ENCODE measurements at regions not wholly inside any gene's neighbourhood (a gene's known extent, or its start where the extent isn't known, plus 50 kb on each side); places are given as distances from the start of the nearest gene placed in this dataset.

GRCh38 chr15:46652266-46652665, 1017.4 kb downstream of the SQOR start:
- DNase-seq (ENCODE audit: low spot score): no peak

DNA sequence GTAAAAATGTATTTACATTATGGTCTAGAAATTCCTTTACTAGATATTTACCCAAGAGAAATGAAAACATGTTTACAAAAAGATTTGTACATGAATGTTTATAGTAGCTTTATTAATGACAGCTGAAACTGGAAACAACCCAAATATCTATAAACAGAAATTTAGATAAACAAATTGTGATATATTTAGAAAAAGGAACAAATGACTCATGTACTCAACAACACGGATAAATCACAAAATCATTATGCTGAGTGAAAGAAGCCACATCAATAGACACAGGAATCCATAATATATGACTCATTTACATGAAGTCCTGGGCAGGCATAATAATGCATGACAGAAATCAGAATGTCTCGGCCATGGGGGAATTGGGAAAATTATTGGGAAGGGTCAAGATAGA, 1020.2 kb downstream of the SQOR start:
- DNase-seq (ENCODE audit: low spot score): no peak

DNA sequence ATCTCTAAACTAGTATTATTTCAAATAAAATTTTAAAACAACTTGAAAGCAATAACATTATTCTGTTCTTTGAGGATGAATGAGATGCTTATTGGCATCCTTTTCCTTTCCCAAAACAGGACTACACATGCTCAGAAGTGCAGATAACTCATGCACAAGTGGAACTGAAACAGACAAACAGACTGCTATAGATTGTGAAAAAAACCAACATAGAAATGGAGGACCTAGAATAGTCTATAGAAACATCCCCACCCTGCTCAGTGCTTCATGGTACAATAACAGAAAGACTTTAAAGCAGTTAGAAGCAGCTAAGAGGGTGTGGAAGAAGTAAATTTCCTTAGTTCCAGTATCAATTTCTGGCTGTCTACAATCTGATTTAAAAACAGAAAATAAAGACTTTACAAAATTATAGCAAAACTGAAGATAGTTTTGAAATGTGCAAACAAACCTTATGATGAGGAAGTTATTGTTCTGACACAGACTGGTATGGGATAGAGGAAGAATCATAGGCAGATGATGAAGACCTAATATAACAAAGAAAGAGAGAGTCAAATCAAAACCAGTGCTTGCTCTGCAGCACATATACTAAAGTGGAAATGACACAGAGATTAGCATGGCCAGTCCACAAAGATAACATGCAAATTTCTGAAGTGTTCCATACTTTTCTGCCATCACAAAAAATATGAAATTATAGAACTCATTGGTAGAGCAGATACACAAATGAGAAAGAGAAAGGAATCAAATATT, 1025.4 kb downstream of the SQOR start:
- no peak for DNase-seq (ENCODE audit: low spot score)

GRCh38 chr15:46670258-46670657, 1035.4 kb downstream of the SQOR start:
- DNase-seq (ENCODE audit: low spot score): no peak

- DNase-seq (ENCODE audit: low spot score): no peak
Observed at GRCh38 chr15:46671336-46671735, 1036.5 kb downstream of the SQOR start.

GRCh38 chr15:46672041-46672440, 1037.2 kb downstream of the SQOR start:
- DNase-seq (ENCODE audit: low spot score): no peak

DNA sequence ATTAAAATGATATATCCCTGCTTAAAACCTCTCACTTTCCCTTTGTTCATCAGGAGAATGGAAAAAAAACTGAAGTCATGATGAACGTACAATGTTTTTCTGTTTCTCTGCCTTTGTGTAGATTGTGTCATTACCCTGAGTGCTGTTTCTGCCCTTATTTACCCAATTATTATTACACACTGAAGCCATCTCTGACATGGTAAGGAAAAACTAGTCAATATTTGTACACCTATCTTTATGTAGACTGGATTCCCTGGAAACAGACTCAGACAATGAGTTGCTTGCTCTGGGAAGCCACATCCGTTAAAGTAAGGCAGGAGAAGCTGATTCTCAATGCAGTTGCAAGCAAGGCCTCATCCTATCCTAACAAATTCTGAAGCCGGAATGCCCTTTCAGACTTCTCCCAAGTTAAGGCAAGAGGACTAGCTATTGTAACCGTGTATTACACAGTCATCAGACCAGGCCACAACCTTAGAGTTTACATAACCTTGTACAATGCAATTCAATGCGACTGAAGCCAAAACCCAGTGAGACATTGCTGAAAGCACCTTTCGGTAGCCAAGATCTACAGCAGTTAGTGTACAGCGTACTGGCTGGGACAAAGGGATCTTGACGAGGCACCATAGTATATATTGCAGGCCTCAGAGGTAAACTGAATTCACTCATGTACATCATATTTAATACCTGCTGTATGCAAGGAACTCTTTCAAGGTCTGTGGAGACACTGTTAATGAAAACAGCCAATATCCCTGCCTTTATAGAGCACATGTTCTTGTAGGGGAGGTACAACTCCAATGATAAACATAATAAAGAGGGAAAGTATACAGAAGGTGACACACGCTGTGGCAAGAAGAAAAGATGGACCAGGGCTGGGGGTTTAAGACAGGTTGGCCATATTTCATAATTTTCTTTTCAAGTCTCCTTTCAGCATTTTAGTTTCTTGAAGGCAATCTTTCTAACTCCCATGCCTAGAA, 1040.8 kb upstream of the SEMA6D start:
- DNase-seq (ENCODE audit: low spot score): no peak

GRCh38 chr15:46677491-46677890, 1039.8 kb upstream of the SEMA6D start:
- no peak for DNase-seq (ENCODE audit: low spot score)

DNA sequence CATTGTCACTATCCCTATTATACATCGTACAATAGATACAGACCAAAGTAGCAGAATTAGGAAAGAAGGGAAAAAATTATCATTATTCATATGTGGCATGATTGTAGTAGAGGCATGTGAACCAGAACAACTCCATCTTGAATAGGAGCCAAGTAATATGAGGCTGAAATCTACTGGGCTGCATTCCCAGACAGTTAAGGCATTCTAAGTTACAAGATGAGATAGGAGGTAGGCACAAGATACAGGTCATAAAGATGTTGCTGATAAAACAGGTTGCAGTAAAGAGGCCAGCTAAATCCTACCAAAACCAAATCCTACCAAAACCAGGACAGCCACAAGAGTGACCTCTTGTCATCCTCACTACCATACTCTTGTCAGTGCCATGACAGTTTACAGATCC, 1035.4 kb upstream of the SEMA6D start:
- no peak for DNase-seq (ENCODE audit: low spot score)

DNA sequence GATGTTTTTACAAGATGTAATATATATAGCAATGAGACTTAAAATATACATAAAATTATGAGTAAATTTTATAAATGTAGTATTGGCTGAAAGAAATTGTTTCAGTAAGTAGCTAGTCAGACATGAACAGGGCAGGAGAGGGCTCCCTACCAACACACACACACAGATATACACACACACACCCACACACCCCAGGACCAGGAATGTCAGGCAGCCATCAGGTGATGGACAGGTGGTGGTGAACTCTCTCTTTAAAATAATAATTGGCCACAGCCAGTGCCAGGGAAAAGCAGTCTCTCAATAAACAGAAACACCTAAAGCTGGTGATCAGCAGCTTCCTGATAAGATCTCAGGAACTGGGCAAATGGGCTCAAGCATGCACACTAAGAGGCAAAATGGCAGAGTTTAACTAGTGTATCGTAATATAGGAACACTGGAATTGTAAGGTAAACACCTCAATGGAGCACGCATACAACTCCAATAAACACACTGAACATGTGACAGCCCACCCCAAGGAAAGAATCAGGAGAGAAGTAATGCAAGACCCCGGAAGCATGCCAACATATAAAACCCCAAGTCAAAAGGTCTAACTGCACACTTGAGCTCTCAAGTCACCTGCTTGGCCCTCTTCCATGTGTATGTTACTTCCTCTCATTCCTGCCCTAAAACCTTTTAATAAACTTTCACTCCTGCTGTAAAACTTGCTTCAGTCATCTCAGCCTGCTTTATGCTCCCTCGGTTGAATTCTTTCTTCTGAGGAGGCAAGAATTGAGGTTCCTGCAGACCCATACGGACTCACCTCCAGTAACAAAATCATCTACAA, 1034.1 kb upstream of the SEMA6D start:
- DNase-seq (ENCODE audit: low spot score): no peak

- no peak for DNase-seq (ENCODE audit: low spot score)
Observed at GRCh38 chr15:46685096-46685495, 1032.2 kb upstream of the SEMA6D start.

- DNase-seq (ENCODE audit: low spot score): no peak
Observed at GRCh38 chr15:46685681-46686080, 1031.6 kb upstream of the SEMA6D start.

DNA sequence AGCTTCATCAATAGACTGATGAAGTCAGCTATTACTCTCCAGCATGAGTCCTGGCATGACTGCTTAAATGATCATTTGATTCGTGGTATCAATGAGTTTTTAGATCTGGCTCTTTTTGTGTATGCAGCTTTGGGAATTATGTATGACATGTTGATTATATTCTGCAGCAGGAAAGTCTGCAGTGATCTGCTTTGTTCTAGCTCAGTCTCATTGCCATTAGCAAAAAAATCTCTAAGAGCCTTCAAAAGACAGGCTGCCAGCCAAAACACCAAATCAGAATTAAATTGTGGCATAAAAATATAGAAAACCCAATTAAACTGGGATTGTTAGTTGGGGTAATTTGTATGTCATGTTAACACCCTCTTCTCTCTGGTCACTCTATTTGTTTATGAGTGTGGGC, 1021.0 kb upstream of the SEMA6D start:
- no peak for DNase-seq (ENCODE audit: low spot score)

DNA sequence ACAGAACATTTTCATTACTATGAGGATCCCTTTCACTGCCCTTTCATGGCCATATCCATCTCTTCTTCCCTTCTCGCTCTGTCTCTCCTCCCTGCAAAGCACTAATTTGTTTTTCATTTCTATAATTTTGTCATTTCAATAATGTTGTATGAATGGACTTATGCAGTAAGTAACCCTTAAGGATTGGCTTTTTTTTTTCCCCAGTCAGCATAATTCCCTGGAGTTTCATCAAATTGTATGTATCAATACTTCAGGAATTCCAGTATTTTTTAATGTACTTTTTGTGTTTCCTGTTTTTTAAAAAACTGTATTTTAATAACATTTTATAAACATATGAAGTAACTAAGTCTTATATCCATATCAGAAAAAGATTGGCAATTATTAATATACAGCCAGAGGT, 1016.0 kb upstream of the SEMA6D start:
- no peak for DNase-seq (ENCODE audit: low spot score)

DNA sequence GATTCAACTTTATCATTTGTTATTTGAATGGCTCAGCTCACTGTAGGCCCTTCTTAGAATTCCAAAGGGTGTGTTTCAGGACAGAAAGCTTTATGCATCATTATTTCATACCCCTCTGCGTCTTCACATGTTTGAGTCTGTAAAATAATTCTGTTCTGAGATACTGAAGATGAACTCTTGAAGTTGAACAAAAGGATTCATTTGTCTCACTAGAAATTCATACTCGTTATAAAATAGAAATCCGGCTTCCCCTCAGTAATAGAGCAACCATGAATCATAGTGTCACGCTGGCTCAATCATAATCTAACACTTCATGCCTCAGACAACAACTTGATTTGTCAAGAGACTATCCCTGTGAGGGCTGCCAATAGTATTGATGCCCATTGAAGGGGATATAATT, 1015.4 kb upstream of the SEMA6D start:
- DNase-seq (ENCODE audit: low spot score): no peak

DNA sequence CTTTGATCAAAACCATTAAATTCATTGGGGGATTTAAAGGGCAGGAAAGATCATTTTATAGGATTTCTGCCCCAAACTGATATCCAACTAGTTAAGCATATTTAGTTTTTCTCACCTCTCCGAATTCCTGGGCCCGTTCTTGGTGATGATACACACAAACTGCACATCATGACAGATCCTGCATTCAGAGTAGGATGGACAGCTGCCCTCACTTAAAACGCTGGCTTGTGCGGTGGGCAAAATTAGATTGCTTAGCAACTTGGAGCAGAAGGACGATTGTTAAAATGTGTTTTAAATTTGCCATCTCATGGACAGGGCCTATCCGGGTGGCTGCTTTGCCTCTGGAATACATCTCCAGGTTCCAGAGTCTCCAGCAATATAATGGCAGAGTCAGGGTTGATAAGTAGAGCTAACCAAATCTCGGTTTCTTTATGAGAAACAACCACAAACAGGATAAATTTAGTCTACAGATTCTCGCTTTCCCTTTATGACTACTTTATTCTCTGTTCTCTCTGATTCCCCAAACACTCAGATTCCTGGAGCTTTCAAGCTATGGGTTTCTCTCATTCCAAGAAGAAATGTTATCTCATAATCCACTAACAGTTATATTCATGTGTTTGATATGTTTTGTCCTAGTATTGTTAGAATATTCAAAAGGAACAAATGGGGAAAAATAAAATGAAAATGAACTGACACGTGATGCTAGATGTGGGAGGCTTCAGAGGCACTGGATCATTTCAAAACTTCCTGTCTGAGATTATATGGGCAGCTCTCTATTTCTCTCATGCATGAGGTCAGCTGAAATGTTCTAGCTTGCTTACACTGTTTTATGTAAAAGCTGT, 1014.1 kb upstream of the SEMA6D start:
- no peak for DNase-seq (ENCODE audit: low spot score)

DNA sequence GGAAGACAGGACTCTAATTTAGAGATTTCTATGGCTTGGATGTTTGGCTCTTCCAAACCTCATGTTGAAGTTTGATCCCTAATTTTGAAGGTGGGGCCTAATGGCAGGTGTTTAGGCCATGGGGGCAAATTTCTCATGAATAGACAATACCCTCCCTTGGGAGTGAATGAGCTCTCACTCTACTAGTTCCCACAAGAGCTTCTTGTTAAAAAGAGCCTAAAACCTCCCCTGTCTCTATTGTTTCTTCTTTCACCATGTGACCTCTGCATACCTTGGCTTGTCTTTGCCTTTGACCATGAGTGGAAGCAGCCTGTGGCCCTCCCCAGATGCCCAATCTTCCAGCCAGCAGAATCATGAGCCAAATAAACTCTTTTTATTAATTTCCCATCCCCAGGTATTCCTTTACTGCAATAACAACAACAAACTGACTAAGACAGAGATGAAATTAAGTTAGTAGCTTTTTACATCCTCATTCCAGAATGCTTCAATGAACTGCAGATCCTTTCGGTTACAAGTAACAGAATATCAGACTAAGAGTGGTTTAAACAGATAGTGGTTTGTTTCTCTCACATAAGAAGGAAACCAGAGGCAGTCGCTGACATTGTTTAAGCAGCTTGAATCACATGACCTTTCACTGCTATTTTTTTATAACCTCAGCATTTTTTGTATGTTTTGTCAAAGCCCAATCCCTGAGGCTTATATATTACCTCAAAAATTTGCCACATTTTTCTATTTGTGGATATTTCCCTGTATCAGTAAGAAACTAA, 1013.3 kb upstream of the SEMA6D start:
- DNase-seq (ENCODE audit: low spot score): no peak

DNA sequence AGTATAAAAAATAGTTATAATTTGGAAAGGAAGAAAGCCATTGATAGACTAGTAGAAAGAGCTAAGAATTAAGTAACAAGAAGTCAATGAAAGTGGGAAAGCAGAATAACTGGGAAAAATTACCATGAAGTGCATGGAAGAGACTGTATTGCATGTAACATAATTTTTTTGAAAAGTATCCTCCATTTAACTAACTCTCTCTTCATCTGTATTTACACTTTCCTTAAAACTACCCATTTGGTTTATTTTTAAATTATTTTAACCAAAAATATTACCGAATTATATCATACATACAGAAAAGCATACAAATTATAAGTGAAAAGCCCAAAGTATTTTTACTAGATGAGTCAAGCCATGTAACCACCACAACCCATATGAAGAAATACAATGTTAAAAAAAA, 1009.9 kb upstream of the SEMA6D start:
- no peak for DNase-seq (ENCODE audit: low spot score)

GRCh38 chr15:46708226-46708625, 1009.1 kb upstream of the SEMA6D start:
- DNase-seq (ENCODE audit: low spot score): no peak

- DNase-seq (ENCODE audit: low spot score): no peak
Observed at GRCh38 chr15:46709460-46710083, 1007.7 kb upstream of the SEMA6D start.
